ENCODE measurements at regions not wholly inside any gene's neighbourhood (a gene's known extent, or its start where the extent isn't known, plus 50 kb on each side); places are given as distances from the start of the nearest gene placed in this dataset.

DNA sequence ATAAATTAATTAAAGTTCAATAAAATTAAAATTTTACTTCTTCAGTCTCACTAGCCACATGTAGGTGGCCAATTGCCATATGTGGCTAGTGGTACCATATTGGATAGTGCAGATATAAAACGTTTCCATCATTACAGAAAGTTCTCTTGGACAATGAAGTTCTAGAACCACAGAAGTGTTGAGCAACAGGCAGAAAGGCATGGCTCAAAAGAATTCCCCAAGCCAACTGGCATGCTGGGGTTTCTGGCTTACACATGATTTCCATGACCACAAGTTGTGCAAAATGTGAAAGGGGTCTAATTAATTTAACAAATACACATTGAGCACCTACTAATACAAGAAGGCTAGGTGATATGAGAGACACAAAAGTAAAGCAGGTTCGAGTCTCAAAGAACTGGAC is 72.2 kb upstream of the CDC42BPA start:
- Histone ChIP-seq H3K9ac (no peak overlapping the region), H3K27ac (no peak overlapping the region), H3K4me3 (no peak overlapping the region), H3K27me3 (no peaks in the 10 kb centered on the region), H3K4me2 (no peak overlapping the region), H4K20me1 (no peaks in the 10 kb centered on the region), H3K9me3 (replicated peaks in 1 of 11) (no peaks in the 10 kb centered on the region), H3K4me1 (no peaks in the 10 kb centered on the region), H3K36me3 (no peaks in the 10 kb centered on the region)
- no peak for TF ChIP-seq Cebpa-rat (IDR thresholded peaks at IDR 0.05)

DNA sequence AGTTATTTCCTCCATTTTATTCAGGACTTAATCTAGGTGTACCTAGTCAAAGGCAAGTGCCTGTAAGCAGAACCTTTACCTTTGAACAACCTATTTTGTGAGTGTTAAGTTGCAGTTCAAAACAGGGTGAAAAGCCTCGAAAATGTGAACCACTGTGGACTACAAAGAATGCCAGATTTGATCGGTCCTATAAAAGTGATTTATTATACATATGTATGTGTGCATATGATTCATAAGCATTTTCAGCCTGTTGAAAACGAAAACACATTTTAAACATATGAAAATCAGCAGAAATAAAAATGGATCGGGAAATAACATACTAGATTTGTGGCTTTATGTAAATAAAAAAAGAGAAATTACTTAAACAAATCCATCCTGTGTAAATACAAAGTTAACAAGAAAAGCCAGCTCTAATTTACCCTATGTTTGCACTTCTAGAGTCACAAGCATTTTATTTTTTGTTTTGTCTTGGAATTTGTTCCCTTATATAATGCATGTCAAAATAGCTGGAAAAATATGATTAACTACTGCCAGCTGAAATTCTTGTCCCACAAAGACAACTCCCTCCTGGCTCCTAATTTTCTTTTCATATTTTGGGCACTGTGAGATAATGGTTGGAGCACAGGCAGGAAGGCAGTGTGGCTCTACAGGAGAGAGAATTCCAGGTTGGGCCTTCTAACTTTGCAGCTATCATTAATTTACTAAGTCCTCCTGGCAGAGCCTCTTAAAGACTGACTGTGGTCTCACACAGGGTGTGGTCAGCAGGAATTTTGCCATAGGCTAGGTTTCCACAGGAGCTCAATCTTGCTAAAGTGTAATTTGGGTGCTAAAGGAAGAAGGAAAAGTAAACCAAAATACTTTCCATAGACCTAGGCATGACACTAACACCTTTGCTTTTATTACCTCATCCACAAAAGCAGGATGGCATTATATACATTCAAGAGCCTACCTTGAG is 70.2 kb upstream of the CDC42BPA start:
- H3K4me3 ChIP-seq: no peak overlapping the region
- H3K36me3 ChIP-seq: no peaks in the 10 kb centered on the region
- peaks cover 0 to 11% (median 2%) of the 10 kb centered on the region in 11 experiments; a peak in 6 of 22 replicates for H3K9me3 ChIP-seq (replicated peaks in 1 of 11)
- H4K20me1 ChIP-seq: no peaks in the 10 kb centered on the region
- H3K27ac ChIP-seq: no peak overlapping the region
- H3K4me1 ChIP-seq: no peaks in the 10 kb centered on the region
- no peak overlapping the region for H3K9ac ChIP-seq
- H3K27me3 ChIP-seq: no peaks in the 10 kb centered on the region
- H3K4me2 ChIP-seq: no peak overlapping the region
- TF ChIP-seq Cebpa-rat (IDR thresholded peaks at IDR 0.05): no peak

DNA sequence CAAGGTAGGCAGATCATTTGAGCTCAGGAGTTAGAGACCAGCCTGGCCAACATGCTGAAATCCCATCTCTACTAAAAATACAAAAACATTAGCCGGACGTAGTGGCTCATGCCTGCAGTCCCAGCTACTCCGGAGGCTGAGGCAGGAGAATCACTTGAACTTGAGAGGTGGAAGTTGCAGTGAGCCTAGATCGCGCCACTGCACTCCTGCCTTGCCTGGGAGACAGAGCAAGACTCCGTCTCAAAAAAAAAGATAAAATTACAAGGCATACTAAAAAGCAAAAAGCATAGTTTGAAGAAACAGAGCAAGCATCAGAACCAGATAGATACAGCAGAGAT is 61.2 kb upstream of the CDC42BPA start:
- Histone ChIP-seq H3K4me3 (no peak overlapping the region), H3K4me2 (no peak overlapping the region), H3K36me3 (no peaks in the 10 kb centered on the region), H3K27me3 (no peaks in the 10 kb centered on the region), H3K27ac (no peak overlapping the region), H3K4me1 (no peaks in the 10 kb centered on the region), H4K20me1 (no peaks in the 10 kb centered on the region), H3K9ac (no peak overlapping the region), H3K9me3 (replicated peaks in 1 of 11) (peaks cover 0 to 14% (median 10%) of the 10 kb centered on the region in 11 experiments; a peak in 7 of 22 replicates)
- TF ChIP-seq Cebpa-rat (IDR thresholded peaks at IDR 0.05): no peak

DNA sequence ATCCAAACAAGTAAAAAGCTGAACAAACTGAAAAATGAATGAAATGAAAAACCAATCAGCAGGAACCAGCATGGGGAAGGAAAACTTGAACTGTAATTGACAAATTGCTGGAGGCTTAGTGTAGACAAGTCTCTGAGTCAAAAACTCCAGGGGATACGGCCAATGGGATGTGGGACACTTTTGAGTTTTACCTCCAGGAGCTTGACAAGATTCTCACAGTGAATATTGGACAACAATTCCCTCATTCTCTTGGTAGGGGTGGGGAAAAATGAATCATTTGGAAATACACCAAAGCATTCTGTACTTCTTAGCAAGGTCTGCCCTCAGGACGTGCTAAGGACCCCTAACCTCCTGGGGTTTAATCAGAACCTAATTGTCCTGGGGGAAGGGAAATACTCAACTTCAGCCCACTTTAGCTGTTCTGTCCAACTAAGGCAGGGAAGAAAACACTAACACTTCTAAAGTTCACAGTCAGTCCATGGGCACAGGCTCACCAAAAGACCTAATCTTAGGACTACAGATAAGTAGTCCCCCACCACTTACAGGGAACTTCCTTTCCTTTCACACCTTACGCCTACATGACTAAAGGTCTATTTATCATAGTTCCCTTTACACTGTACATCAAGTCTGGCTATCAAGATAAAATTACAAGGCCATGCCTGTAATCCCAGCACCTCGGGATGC is 60.7 kb upstream of the CDC42BPA start:
- Histone ChIP-seq H3K9ac (no peak overlapping the region), H3K36me3 (no peaks in the 10 kb centered on the region), H3K4me3 (no peak overlapping the region), H3K27me3 (no peaks in the 10 kb centered on the region), H3K9me3 (replicated peaks in 1 of 11) (peaks cover 0 to 14% (median 8%) of the 10 kb centered on the region in 11 experiments; a peak in 7 of 22 replicates), H3K4me1 (no peaks in the 10 kb centered on the region), H3K27ac (no peak overlapping the region), H3K4me2 (no peak overlapping the region), H4K20me1 (no peaks in the 10 kb centered on the region)
- TF ChIP-seq Cebpa-rat (IDR thresholded peaks at IDR 0.05): no peak

DNA sequence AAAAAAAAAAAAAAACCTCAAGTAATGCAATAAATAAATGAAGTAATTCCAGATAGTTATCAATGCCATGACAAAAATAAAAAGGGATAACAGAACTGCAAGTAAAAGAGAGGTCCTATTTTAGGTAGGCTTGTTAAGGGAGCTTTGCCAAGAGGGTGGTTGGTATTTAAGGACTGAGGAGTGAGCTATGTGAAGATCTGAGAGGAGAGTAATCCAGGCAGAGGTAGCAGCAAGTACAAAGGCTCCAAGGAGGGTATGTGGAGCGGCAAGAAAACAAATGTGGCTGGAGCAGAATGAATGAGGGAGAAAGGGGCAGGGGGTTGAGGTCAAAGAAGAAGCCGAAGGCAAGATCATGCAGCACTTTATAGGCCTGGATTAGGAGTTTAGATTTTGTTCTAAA is 59.9 kb upstream of the CDC42BPA start:
- Histone ChIP-seq H3K4me2 (no peak overlapping the region), H3K27ac (no peak overlapping the region), H3K4me1 (no peaks in the 10 kb centered on the region), H4K20me1 (no peaks in the 10 kb centered on the region), H3K36me3 (no peaks in the 10 kb centered on the region), H3K4me3 (no peak overlapping the region), H3K9ac (no peak overlapping the region), H3K9me3 (replicated peaks in 1 of 11) (peaks cover 0 to 7% (median 2%) of the 10 kb centered on the region in 11 experiments; a peak in 5 of 22 replicates), H3K27me3 (no peaks in the 10 kb centered on the region)
- TF ChIP-seq Cebpa-rat (IDR thresholded peaks at IDR 0.05): no peak

DNA sequence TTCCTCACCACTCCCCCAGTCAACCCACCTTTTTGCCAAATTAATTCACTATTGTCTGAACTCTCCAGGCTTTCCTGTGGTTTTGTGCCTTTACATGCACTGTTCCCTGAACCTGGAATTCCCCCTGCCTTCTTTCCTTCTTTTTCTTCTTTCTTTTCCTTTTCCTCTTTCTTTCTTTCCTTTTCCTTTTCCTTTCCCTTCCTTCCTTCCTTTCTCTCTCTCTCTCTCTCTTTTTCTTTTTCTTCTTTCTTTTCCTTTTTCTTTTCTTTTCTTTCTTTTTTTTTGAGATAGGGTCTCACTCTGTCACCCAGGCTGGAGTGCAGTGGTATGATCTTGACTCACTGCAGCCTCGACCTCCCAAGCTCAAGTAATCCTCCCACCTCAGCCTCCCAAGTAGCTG is 56.6 kb upstream of the CDC42BPA start:
- Histone ChIP-seq H3K27ac (no peak overlapping the region), H3K27me3 (no peaks in the 10 kb centered on the region)

DNA sequence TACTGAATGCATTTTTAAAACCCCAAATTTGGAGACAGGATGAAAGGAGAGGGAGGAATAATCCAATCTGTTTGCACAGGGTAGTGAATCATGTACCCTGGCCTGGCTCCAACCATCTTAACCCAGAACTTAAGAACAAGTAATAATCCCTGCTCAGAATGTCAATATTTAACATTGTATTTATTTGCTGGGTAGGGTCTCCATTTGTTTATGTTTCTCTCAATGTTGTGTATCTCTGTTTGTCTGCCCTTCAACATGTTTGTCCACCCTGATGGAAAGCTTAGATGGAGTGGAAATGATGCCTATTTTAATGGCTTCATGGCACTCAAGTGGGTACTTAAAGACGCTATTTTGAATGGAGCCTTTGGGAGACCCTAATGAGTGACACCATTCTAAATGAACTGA is 54.4 kb upstream of the CDC42BPA start:
- H3K4me3 ChIP-seq: no peak overlapping the region
- no peaks in the 10 kb centered on the region for H3K9me3 ChIP-seq (replicated peaks in 1 of 11)

More for the DNA sequence above, 56.6 kb upstream of the CDC42BPA start:
- no peak for TF ChIP-seq Cebpa-rat (IDR thresholded peaks at IDR 0.05)
- Histone ChIP-seq H3K4me2 (no peak overlapping the region), H3K9ac (no peak overlapping the region), H4K20me1 (no peaks in the 10 kb centered on the region), H3K4me3 (no peak overlapping the region), H3K36me3 (no peaks in the 10 kb centered on the region), H3K4me1 (no peaks in the 10 kb centered on the region), H3K9me3 (replicated peaks in 1 of 11) (no peaks in the 10 kb centered on the region)

DNA sequence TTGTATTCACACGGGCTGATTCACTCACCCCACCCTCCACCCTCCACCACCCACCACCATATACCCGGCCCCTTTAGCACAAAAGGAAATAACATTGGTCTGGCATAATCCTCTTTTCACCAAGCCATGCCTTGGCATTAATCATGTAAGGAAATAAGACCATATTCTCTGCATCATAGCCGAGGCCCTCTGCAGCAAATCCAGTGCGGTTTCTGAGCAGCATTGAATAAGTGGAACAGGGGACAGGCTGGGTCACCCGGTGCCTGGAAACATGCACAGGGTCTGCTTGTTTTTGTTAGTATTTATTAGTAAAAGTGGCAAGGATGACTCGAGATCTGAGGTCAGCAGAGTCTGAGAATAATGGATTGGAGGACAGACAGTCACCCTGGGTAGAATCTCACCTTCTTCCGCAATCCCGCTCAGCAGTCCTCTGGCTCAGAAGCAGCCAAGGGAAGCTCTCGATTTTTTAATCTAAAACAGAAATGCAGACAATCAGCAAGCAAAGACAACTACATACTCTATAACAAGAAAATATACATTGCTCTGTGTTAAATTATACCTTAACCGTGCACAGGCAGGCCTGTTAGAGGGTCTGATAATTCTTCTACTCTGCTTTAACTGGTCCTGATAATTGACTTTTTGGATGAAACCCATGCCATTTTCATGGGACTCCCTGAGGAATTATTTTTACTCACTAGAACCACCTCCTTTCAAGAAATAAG is 52.4 kb upstream of the CDC42BPA start:
- H3K36me3 ChIP-seq: no peaks in the 10 kb centered on the region
- no peaks in the 10 kb centered on the region for H4K20me1 ChIP-seq
- no peaks in the 10 kb centered on the region for H3K27me3 ChIP-seq
- TF ChIP-seq Cebpa-rat (IDR thresholded peaks at IDR 0.05): no peak
- no peak overlapping the region for H3K9ac ChIP-seq
- H3K4me1 ChIP-seq: no peaks in the 10 kb centered on the region
- H3K4me3 ChIP-seq: no peak overlapping the region
- no peaks in the 10 kb centered on the region for H3K9me3 ChIP-seq (replicated peaks in 1 of 11)
- H3K27ac ChIP-seq: no peak overlapping the region
- no peak overlapping the region for H3K4me2 ChIP-seq

More for the DNA sequence above, 54.4 kb upstream of the CDC42BPA start:
- no peaks in the 10 kb centered on the region for H3K4me1 ChIP-seq
- no peaks in the 10 kb centered on the region for H3K27me3 ChIP-seq
- H3K36me3 ChIP-seq: no peaks in the 10 kb centered on the region
- H4K20me1 ChIP-seq: no peaks in the 10 kb centered on the region
- no peak overlapping the region for H3K27ac ChIP-seq
- TF ChIP-seq Cebpa-rat (IDR thresholded peaks at IDR 0.05): no peak
- H3K9ac ChIP-seq: no peak overlapping the region
- H3K4me2 ChIP-seq: no peak overlapping the region

DNA sequence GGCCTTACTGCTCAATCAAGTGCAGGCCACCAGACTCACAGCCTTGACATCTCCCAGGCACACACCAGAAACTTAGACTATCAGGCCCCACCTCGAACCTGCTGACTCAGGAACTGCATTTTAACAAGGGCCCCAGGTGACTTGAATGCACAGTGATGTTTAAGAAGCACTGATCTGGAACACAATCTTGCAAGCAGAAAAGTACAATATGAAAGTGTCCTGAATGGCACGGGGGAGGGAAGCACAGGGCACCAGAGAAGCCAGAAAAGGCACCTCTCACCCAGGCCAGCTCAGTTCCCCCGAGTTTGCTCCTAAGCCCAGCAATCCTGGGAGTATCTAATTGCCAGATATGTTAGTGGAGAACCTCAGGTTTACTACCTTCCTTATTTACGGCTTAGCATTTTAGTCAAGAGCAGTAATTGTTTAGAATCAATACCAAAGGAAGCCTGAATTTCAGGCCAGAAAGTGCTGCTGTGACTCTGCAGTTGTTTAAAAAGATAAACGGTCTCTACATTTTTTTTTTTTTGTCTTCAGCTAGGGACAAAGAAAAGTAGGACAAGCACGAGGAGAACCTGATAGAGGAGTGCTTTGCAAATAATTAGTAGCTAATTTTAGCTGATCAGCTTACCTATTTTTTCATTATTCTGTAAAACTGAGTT is 50.9 kb upstream of the CDC42BPA start:
- no peak overlapping the region for H3K27ac ChIP-seq
- H3K4me2 ChIP-seq: no peak overlapping the region
- H3K4me1 ChIP-seq: no peaks in the 10 kb centered on the region
- no peaks in the 10 kb centered on the region for H4K20me1 ChIP-seq
- no peaks in the 10 kb centered on the region for H3K36me3 ChIP-seq
- no peak overlapping the region for H3K4me3 ChIP-seq
- H3K27me3 ChIP-seq: no peaks in the 10 kb centered on the region
- H3K9me3 ChIP-seq (replicated peaks in 1 of 11): no peaks in the 10 kb centered on the region
- H3K9ac ChIP-seq: no peak overlapping the region
- no peak for TF ChIP-seq Cebpa-rat (IDR thresholded peaks at IDR 0.05)

All from BLaER1 treated with 17β-estradiol and CSF1 and Interleukin-3, amounts not matched to agents 10 nM and 100 nM (cell line).